GM18519 (cell line): ENCODE measurements at regions not wholly inside any gene's neighbourhood (a gene's known extent, or its start where the extent isn't known, plus 50 kb on each side); places are given as distances from the start of the nearest gene placed in this dataset.

ENCODE experiments used
- ATAC-seq: cut with Tn5 transposase; IDR thresholded peaks from one replicate; pipeline ENCODE4 v1.9.1; 2021; ENCODE audit warnings: mild to moderate bottlenecking, moderate library complexity; ENCODE audit not compliant: unreplicated experiment, low FRiP score

DNA sequence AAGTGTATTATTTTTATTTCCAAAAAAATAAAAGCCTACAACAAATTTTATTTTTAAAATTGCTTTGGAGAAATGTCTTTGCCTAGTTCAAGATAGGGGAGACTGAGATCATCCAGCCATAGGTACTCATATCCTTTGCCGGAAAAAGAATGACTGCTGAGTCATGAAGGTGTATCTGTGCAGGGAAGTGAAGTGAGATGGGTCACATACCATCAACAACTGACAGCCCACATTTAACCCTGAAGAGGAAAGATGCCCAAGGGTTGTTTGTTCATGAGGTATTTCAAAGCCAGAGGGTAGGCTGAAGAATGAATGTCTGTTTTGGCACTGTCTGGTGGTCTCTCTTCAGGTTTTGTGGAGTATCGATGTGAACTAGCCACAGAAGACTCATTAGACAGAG, 106.7 kb upstream of the TTC29 start:
- ATAC-seq = no peak

DNA sequence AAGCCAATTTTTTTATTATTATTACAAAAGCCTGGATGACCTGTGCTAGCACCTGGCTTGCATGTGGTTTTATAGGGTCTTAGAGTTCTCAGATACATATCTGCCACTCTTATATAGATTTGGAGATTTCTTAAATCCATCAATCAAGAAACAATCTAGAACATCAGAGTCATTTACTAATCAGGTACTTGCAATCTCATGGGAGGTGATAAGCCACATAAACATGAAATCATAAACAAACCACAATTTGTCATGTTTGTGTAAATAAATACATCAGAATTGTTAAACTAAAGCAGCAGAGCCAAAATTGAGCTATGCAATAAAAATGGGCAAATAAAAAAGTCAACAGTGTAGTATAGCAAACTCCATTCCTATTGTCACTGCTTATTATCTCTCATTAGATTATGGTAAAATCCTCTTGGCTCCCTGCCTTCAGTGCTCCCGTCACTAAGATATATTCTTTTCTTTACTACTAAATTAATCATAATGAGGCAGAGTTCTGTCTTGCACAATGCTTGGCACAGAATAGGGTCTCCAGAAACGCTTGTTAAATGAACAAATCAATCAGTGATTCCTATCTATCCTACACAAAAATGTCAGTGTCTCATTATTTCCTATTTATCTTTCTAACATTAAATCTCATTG, 108.7 kb upstream of the TTC29 start:
- no peak for ATAC-seq

GRCh38 chr4:147056940-147057610, 111.4 kb upstream of the TTC29 start:
- no peak for ATAC-seq

DNA sequence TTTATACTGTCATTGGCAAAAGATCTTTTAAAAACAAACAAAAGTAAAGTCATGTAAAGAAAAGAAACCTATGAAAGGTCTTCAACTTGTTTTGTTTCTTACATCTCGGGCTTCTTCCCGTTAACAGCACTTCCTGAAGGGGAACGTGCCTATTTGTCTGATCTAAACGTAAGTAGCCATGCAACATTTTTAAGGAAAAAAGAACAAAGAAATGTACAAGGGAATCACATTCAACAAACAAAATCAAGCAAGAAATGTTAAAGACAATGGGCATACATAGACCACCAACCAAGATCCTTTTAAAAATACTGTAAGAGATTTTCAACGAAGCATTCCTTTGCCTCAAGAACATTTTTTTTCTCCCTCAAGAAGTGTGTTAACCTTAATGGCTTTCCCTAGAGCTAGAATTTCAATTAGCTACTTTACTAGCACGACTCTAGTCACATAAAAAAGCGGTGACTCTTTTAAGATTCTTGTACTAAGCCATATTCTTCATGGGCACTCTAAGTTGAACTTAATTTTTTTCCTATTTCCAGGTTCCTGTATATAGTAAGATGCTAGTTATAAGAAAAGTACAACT, 112.0 kb upstream of the TTC29 start:
- ATAC-seq = no peak

- no peak for ATAC-seq
Measured at GRCh38 chr4:147059064-147059731, 113.5 kb upstream of the TTC29 start.

GRCh38 chr4:147060151-147060931, 114.7 kb upstream of the TTC29 start:
- ATAC-seq = no peak

- no peak for ATAC-seq
Measured at GRCh38 chr4:147064856-147065255, 119.2 kb upstream of the TTC29 start.

- no peak for ATAC-seq
Measured at GRCh38 chr4:147068564-147068963, 122.9 kb upstream of the TTC29 start.

- no peak for ATAC-seq
Measured at GRCh38 chr4:147071209-147071740, 125.6 kb upstream of the TTC29 start.

DNA sequence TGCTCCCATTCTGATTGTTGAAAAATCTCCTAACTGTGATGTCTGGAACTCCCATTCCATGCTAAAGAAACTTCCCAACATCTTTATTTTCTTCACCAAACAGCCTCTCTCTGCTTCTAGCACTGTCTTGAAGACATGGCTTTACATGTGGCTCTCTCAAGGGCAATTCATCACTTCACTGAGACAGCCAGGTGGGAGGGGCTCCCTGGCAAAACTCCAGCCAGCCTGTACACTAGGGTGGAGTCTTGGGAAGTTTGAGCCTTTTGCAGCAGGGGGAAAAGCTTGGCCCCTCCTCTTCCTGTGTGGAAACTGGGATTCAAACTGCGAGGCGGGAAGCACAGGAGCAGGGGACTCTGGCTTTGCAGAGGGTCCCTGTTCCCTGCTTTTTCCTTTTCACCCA, 130.5 kb upstream of the TTC29 start:
- no peak for ATAC-seq

- ATAC-seq = no peak
Measured at GRCh38 chr4:147076728-147077127, 131.1 kb upstream of the TTC29 start.

DNA sequence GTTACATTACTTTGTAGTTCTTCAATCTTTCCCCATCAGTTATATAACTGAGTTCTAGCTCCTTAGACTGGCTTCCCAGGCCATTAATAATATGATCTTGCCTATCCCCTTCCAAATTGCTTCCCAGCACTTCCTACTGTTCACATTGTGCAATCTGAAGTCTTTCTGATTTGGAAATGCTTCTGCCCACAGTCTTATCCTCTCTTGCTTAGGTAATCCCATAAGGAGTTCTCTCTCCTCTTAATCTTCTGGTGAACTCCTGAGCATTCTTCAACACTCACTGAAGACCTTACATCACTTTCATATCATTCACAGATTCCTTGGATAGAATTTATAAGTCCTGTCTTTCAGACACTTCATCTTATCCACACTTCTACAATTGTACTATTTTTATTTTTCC, 132.7 kb upstream of the TTC29 start:
- no peak for ATAC-seq

- no peak for ATAC-seq
Measured at GRCh38 chr4:147078875-147079658, 133.4 kb upstream of the TTC29 start.

- no peak for ATAC-seq
Measured at GRCh38 chr4:147084861-147085260, 139.2 kb upstream of the TTC29 start.

DNA sequence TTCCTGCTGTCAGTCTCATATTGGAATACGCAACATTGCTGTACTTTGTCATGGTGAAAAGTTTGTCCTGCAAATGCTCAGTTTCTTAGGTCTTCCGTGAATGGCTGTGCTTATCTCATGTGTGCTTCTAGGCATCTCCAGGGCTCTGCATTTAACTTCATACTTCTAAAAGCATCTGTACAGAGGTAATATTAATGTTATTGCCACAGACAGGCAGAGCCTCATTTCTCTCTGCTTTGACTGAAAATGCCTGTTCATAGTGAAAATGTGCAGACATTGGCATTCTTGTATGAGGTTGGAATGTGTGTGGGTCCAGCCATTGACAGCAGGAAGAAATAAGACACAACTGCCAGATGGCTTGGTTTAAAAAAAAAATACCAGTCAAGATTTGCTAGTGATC, 140.1 kb upstream of the TTC29 start:
- no peak for ATAC-seq

DNA sequence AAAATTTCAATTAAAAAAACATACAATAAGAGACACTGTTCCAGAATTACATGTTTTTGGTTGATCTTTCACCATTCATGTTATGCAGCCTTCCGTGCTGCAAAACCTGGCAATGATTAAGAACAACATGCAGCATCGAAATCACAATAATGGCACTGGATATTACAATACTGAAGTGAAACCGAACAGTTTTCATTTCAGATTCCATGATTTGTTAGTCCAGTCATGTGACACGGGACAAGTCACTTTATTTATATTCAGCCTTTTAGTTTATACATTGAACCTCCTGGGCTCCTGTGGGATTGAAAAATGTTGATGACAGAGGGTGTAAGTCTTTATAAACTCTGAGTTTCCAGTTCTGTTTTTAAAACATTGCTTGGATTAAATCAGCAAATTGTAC, 142.5 kb upstream of the TTC29 start:
- ATAC-seq = no peak

DNA sequence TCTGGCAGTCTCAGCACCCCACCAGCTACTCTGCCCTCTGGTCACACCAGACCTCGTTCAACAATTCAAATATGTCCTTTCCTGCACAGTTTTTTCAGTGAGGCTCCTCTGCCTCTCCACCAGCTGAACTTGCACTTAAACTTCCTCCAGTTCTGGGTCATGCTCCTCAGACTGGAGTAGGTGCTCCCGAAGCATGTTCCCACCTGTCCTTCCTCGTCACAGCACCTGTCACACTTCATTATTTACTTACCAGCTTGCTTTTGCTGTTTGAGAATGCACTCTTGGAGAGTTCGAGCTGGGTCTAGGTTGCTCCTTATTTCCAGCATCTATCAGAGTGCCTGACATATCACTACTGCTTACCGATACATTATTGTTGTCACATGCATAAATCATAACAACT, 144.8 kb upstream of the TTC29 start:
- ATAC-seq = no peak

GRCh38 chr4:147093206-147093605, 147.5 kb upstream of the TTC29 start:
- ATAC-seq = no peak

GRCh38 chr4:147094238-147094637, 148.6 kb upstream of the TTC29 start:
- ATAC-seq = no peak
